ENCODE measurements at regions not wholly inside any gene's neighbourhood (a gene's known extent, or its start where the extent isn't known, plus 50 kb on each side); places are given as distances from the start of the nearest gene placed in this dataset.
"Not testable (repeated sequence)": the region's sequence is repeated elsewhere in the genome, so short reads cannot be mapped to it uniquely, and the experiment has no call there.

- H3K4me1 ChIP-seq (ENCODE audit: control insufficient read depth in 1 of 2, insufficient read depth in 2 of 2, low read length in 2 of 2); H3K4me2 ChIP-seq (replicated peaks; ENCODE audit: extremely low read depth, low read length, poor library complexity, severe bottlenecking); H3K4me3 ChIP-seq (replicated peaks in 1 of 3; ENCODE audit: low read depth in 2 of 3, low read length in 3 of 3); H3K27me3 ChIP-seq (ENCODE audit: control insufficient read depth in 2 of 2, insufficient read depth in 2 of 2, low read length in 2 of 2); H3K4me3 Mint-ChIP-seq; H3K36me3 ChIP-seq (replicated peaks in 1 of 2; ENCODE audit: control insufficient read depth in 1 of 2, insufficient read depth in 2 of 2, low read length in 2 of 2); intact Hi-C loops (cut with micrococcal nuclease); H4K20me1 ChIP-seq (ENCODE audit: insufficient read depth, low read length); H3K36me3 Mint-ChIP-seq; H3K79me2 ChIP-seq (ENCODE audit: insufficient read depth, low read length); H3K4me1 Mint-ChIP-seq; H3K27ac Mint-ChIP-seq; H3K9ac ChIP-seq (ENCODE audit: insufficient read depth, low read length, poor library complexity, severe bottlenecking); H2AFZ ChIP-seq (ENCODE audit: insufficient read depth, low read depth, low read length, poor library complexity, severe bottlenecking); H3K27me3 Mint-ChIP-seq (ENCODE audit: low read depth in 3 of 3); DNase-seq; H3K27ac ChIP-seq (ENCODE audit: low read depth in 1 of 2, low read length in 2 of 2): not testable (repeated sequence)
- 76% methylated on average over 11 of the region's 15 CpGs for WGBS (ENCODE audit: insufficient coverage)
- peaks cover 4 to 13% (median 8%) of the 10 kb centered on the region in 7 donors for H3K9me3 Mint-ChIP-seq
- H3K9me3 ChIP-seq (replicated peaks in 1 of 2; ENCODE audit: control insufficient read depth in 1 of 2, insufficient read depth in 1 of 2, low read length in 2 of 2), result peaks cover 13 to 21% of the 10 kb centered on the region in 2 donors
These were observed 189.1 kb downstream of the FOXD4L6 start for GRCh38 chr9:40939201-40939887.

- intact Hi-C loops (cut with micrococcal nuclease), result no loop called here
- H3K9me3 ChIP-seq (replicated peaks in 1 of 2; ENCODE audit: control insufficient read depth in 1 of 2, insufficient read depth in 1 of 2, low read length in 2 of 2), result peaks cover 26 to 41% of the 10 kb centered on the region in 2 donors
- 87% methylated on average over 4 of the region's 7 CpGs for WGBS (ENCODE audit: insufficient coverage)
These were observed 193.1 kb downstream of the FOXD4L6 start for GRCh38 chr9:40935336-40935735.

GRCh38 chr9:40934480-40934879 lies 194.0 kb downstream of the FOXD4L6 start:
- H3K27ac Mint-ChIP-seq; H3K79me2 ChIP-seq (ENCODE audit: insufficient read depth, low read length); H3K4me2 ChIP-seq (replicated peaks; ENCODE audit: extremely low read depth, low read length, poor library complexity, severe bottlenecking); H3K27me3 ChIP-seq (ENCODE audit: control insufficient read depth in 2 of 2, insufficient read depth in 2 of 2, low read length in 2 of 2); H3K9ac ChIP-seq (ENCODE audit: insufficient read depth, low read length, poor library complexity, severe bottlenecking); H3K27me3 Mint-ChIP-seq (ENCODE audit: low read depth in 3 of 3); H3K27ac ChIP-seq (ENCODE audit: low read depth in 1 of 2, low read length in 2 of 2); H3K4me1 ChIP-seq (ENCODE audit: control insufficient read depth in 1 of 2, insufficient read depth in 2 of 2, low read length in 2 of 2); H3K4me3 Mint-ChIP-seq; DNase-seq; H3K4me1 Mint-ChIP-seq; H3K36me3 ChIP-seq (replicated peaks in 1 of 2; ENCODE audit: control insufficient read depth in 1 of 2, insufficient read depth in 2 of 2, low read length in 2 of 2); intact Hi-C loops (cut with micrococcal nuclease); H4K20me1 ChIP-seq (ENCODE audit: insufficient read depth, low read length); H3K4me3 ChIP-seq (replicated peaks in 1 of 3; ENCODE audit: low read depth in 2 of 3, low read length in 3 of 3); H2AFZ ChIP-seq (ENCODE audit: insufficient read depth, low read depth, low read length, poor library complexity, severe bottlenecking); H3K36me3 Mint-ChIP-seq: not testable (repeated sequence)
- peaks cover 10 to 42% (median 29%) of the 10 kb centered on the region in 7 donors for H3K9me3 Mint-ChIP-seq
- 97% methylated on average over 3 of the region's 3 CpGs for WGBS (ENCODE audit: insufficient coverage)
- peaks cover 27 to 45% of the 10 kb centered on the region in 2 donors for H3K9me3 ChIP-seq (replicated peaks in 1 of 2; ENCODE audit: control insufficient read depth in 1 of 2, insufficient read depth in 1 of 2, low read length in 2 of 2)

More at GRCh38 chr9:40935336-40935735, 193.1 kb downstream of the FOXD4L6 start:
- no peak overlapping the region for H3K4me2 ChIP-seq (replicated peaks; ENCODE audit: extremely low read depth, low read length, poor library complexity, severe bottlenecking)
- no peak overlapping the region for H2AFZ ChIP-seq (ENCODE audit: insufficient read depth, low read depth, low read length, poor library complexity, severe bottlenecking)
- Mint-ChIP-seq H3K4me1 (no peaks in the 10 kb centered on the region), H3K9me3 (peaks cover 10 to 34% (median 26%) of the 10 kb centered on the region in 7 donors), H3K4me3 (no peak overlapping the region), H3K27me3 (ENCODE audit: low read depth in 3 of 3) (no peaks in the 10 kb centered on the region), H3K27ac (no peak overlapping the region), H3K36me3 (no peaks in the 10 kb centered on the region)
- H4K20me1 ChIP-seq (ENCODE audit: insufficient read depth, low read length), result no peaks in the 10 kb centered on the region
- no peak for TF ChIP-seq CTCF (IDR thresholded peaks at IDR 0.05)
- no peak overlapping the region for H3K27ac ChIP-seq (ENCODE audit: low read depth in 1 of 2, low read length in 2 of 2)
- DNase-seq, result no peak
- no peaks in the 10 kb centered on the region for H3K36me3 ChIP-seq (replicated peaks in 1 of 2; ENCODE audit: control insufficient read depth in 1 of 2, insufficient read depth in 2 of 2, low read length in 2 of 2)
- no peak overlapping the region for H3K4me3 ChIP-seq (replicated peaks in 1 of 3; ENCODE audit: low read depth in 2 of 3, low read length in 3 of 3)
- no peaks in the 10 kb centered on the region for H3K4me1 ChIP-seq (ENCODE audit: control insufficient read depth in 1 of 2, insufficient read depth in 2 of 2, low read length in 2 of 2)
- H3K79me2 ChIP-seq (ENCODE audit: insufficient read depth, low read length), result no peaks in the 10 kb centered on the region
- no peaks in the 10 kb centered on the region for H3K27me3 ChIP-seq (ENCODE audit: control insufficient read depth in 2 of 2, insufficient read depth in 2 of 2, low read length in 2 of 2)
- no peak overlapping the region for H3K9ac ChIP-seq (ENCODE audit: insufficient read depth, low read length, poor library complexity, severe bottlenecking)

- H3K36me3 ChIP-seq (replicated peaks in 1 of 2; ENCODE audit: control insufficient read depth in 1 of 2, insufficient read depth in 2 of 2, low read length in 2 of 2); H3K4me1 ChIP-seq (ENCODE audit: control insufficient read depth in 1 of 2, insufficient read depth in 2 of 2, low read length in 2 of 2); H3K79me2 ChIP-seq (ENCODE audit: insufficient read depth, low read length); H3K4me3 Mint-ChIP-seq; H3K27me3 ChIP-seq (ENCODE audit: control insufficient read depth in 2 of 2, insufficient read depth in 2 of 2, low read length in 2 of 2); H3K36me3 Mint-ChIP-seq; H3K27ac ChIP-seq (ENCODE audit: low read depth in 1 of 2, low read length in 2 of 2); intact Hi-C loops (cut with micrococcal nuclease); H3K4me3 ChIP-seq (replicated peaks in 1 of 3; ENCODE audit: low read depth in 2 of 3, low read length in 3 of 3); DNase-seq; H2AFZ ChIP-seq (ENCODE audit: insufficient read depth, low read depth, low read length, poor library complexity, severe bottlenecking); H3K4me2 ChIP-seq (replicated peaks; ENCODE audit: extremely low read depth, low read length, poor library complexity, severe bottlenecking); H3K9ac ChIP-seq (ENCODE audit: insufficient read depth, low read length, poor library complexity, severe bottlenecking); H3K27me3 Mint-ChIP-seq (ENCODE audit: low read depth in 3 of 3); H3K4me1 Mint-ChIP-seq; H3K27ac Mint-ChIP-seq; H4K20me1 ChIP-seq (ENCODE audit: insufficient read depth, low read length): not testable (repeated sequence)
- 78% methylated on average over 4 of the region's 4 CpGs for WGBS (ENCODE audit: insufficient coverage)
- peaks cover 45 to 80% of the 10 kb centered on the region in 2 donors for H3K9me3 ChIP-seq (replicated peaks in 1 of 2; ENCODE audit: control insufficient read depth in 1 of 2, insufficient read depth in 1 of 2, low read length in 2 of 2)
- peaks cover 29 to 67% (median 59%) of the 10 kb centered on the region in 7 donors for H3K9me3 Mint-ChIP-seq
These were observed 198.1 kb downstream of the FOXD4L6 start for GRCh38 chr9:40930426-40930825.
